Ishikawa (cell line): ENCODE measurements at regions not wholly inside any gene's neighbourhood (a gene's known extent, or its start where the extent isn't known, plus 50 kb on each side); places are given as distances from the start of the nearest gene placed in this dataset.

ENCODE experiments used
- CEBPB ChIP-seq: IDR thresholded peaks from 2 replicates; pipeline ENCODE4 v1.6.1; 2012
- CREB1 ChIP-seq: IDR thresholded peaks from 2 replicates; pipeline ENCODE4 v1.6.1; 2012; ENCODE audit warnings: low read depth
- EGR1 ChIP-seq: IDR thresholded peaks from 2 replicates; pipeline ENCODE4 v1.6.1; 2012
- EP300 ChIP-seq: IDR thresholded peaks from 2 replicates; pipeline ENCODE4 v1.6.1; 2012; ENCODE audit warnings: borderline replicate concordance
- FOXM1 ChIP-seq: IDR thresholded peaks from 2 replicates; pipeline ENCODE4 v1.6.1; 2012; ENCODE audit warnings: low read depth, borderline replicate concordance
- NFIC ChIP-seq: IDR thresholded peaks from 2 replicates; pipeline ENCODE4 v1.6.1; 2012
- RAD21 ChIP-seq: IDR thresholded peaks from 2 replicates; pipeline ENCODE4 v1.6.1; 2012; ENCODE audit warnings: low read depth
- TAF1 ChIP-seq: IDR thresholded peaks from 2 replicates; pipeline ENCODE4 v1.6.1; 2012; ENCODE audit warnings: low read depth, mild to moderate bottlenecking
- TCF12 ChIP-seq: IDR thresholded peaks from 2 replicates; pipeline ENCODE4 v1.6.1; 2012; ENCODE audit warnings: low read depth
- TEAD4 ChIP-seq: IDR thresholded peaks from 2 replicates; pipeline ENCODE4 v1.6.1; 2012
- USF1 ChIP-seq: IDR thresholded peaks from 2 replicates; pipeline ENCODE4 v1.6.1; 2012
- YY1 ChIP-seq: IDR thresholded peaks from 2 replicates; pipeline ENCODE4 v1.6.1; 2012; ENCODE audit warnings: low read depth
- ZBTB7A ChIP-seq: IDR thresholded peaks from 2 replicates; pipeline ENCODE4 v1.6.1; 2012; ENCODE audit warnings: low read depth
- TF ChIP-seq, protein P1 (sequence below): IDR thresholded peaks from 2 replicates; pipeline ENCODE4 v1.6.1; 2012; ENCODE audit warnings: low read depth, mild to moderate bottlenecking
- TF ChIP-seq, protein P2 (sequence below): IDR thresholded peaks from 2 replicates; pipeline ENCODE4 v1.6.1; 2012

DNA sequence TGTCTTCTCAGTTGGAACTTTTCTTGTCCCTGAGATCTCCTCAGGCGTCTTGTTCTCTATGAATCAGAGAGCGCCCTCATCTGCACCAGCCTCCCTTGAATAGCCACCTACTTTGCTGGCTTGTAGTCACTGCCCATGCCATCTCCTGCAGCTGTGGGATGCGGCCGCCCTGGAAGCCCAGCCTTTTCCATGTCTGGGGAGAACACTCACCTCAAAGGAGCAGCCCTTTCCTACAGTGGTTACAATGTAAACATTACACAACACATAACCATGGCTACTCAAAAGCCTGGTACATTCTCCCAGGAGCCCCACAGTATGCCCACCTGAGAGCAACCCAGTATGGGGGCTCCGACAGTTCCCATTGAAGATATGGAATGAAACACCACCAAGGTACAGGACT, 351.0 kb downstream of the EN1 start:
- no peak for TF ChIP-seq EP300
- TF ChIP-seq NFIC, result no peak
- TF ChIP-seq ZBTB7A, result no peak
- TF ChIP-seq EGR1, result no peak
- no peak for TF ChIP-seq YY1
- TF ChIP-seq, protein P1, sequence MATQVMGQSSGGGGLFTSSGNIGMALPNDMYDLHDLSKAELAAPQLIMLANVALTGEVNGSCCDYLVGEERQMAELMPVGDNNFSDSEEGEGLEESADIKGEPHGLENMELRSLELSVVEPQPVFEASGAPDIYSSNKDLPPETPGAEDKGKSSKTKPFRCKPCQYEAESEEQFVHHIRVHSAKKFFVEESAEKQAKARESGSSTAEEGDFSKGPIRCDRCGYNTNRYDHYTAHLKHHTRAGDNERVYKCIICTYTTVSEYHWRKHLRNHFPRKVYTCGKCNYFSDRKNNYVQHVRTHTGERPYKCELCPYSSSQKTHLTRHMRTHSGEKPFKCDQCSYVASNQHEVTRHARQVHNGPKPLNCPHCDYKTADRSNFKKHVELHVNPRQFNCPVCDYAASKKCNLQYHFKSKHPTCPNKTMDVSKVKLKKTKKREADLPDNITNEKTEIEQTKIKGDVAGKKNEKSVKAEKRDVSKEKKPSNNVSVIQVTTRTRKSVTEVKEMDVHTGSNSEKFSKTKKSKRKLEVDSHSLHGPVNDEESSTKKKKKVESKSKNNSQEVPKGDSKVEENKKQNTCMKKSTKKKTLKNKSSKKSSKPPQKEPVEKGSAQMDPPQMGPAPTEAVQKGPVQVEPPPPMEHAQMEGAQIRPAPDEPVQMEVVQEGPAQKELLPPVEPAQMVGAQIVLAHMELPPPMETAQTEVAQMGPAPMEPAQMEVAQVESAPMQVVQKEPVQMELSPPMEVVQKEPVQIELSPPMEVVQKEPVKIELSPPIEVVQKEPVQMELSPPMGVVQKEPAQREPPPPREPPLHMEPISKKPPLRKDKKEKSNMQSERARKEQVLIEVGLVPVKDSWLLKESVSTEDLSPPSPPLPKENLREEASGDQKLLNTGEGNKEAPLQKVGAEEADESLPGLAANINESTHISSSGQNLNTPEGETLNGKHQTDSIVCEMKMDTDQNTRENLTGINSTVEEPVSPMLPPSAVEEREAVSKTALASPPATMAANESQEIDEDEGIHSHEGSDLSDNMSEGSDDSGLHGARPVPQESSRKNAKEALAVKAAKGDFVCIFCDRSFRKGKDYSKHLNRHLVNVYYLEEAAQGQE, result no peak
- TF ChIP-seq, protein P2, sequence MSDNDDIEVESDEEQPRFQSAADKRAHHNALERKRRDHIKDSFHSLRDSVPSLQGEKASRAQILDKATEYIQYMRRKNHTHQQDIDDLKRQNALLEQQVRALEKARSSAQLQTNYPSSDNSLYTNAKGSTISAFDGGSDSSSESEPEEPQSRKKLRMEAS, result no peak
- TF ChIP-seq FOXM1, result no peak
- no peak for TF ChIP-seq CEBPB
- TF ChIP-seq TEAD4, result no peak
- no peak for TF ChIP-seq CREB1
- no peak for TF ChIP-seq TAF1
- TF ChIP-seq USF1, result no peak
- no peak for TF ChIP-seq RAD21
- no peak for TF ChIP-seq TCF12

DNA sequence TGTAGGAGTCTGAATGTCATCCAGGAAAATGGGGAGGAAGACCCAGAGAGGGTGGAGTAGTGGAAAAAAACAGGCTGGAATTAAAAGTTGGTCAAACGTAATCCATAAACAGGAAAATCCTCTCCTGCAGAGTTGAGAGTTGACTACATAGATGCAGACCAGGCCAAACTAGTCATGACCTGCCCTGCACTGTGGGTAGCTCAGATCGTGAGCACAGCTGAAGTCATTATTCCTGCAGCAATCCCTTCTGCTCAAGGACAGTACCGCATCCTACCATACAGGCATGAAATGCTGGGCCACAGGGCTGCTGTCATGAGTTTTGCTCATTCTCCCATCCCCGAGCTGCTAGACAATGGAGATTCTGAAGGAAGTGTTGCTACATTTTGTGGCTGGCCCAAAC, 352.2 kb downstream of the EN1 start:
- TF ChIP-seq TEAD4 (no peak), NFIC (no peak), RAD21 (no peak), EGR1 (no peak)

- no peak for TF ChIP-seq TEAD4
- no peak for TF ChIP-seq CEBPB
- TF ChIP-seq CREB1, result no peak
Measured at GRCh38 chr2:118493213-118493612, 354.2 kb downstream of the EN1 start.

GRCh38 chr2:118492335-118492734, 355.1 kb downstream of the EN1 start:
- TF ChIP-seq, protein P1, result no peak
- TF ChIP-seq, protein P2, result no peak
- TF ChIP-seq EP300 (no peak), NFIC (no peak), TEAD4 (no peak), RAD21 (no peak), FOXM1 (no peak), EGR1 (no peak), YY1 (no peak), ZBTB7A (no peak), TAF1 (no peak), TCF12 (no peak), CEBPB (no peak), USF1 (no peak), CREB1 (no peak)

DNA sequence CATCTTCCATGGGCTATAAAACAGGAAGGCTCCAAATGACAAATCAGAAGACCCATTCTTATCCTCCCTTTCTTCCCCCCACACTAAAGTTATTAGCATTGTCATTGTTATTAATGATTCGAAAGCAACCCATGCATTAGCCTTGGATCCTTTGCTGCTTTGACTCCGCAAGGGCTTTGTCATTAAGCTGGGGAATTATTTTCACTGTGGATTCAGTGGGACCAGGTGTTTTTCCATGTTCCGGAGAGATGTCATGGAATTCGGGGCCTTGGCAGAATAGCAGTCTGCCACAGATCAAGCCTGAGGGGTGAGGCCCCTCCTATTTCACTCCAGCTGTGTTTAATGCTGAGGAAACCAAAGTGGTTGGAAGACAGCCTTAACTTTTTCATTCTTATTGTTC, 357.1 kb downstream of the EN1 start:
- TF ChIP-seq TCF12 (no peak), FOXM1 (no peak)

DNA sequence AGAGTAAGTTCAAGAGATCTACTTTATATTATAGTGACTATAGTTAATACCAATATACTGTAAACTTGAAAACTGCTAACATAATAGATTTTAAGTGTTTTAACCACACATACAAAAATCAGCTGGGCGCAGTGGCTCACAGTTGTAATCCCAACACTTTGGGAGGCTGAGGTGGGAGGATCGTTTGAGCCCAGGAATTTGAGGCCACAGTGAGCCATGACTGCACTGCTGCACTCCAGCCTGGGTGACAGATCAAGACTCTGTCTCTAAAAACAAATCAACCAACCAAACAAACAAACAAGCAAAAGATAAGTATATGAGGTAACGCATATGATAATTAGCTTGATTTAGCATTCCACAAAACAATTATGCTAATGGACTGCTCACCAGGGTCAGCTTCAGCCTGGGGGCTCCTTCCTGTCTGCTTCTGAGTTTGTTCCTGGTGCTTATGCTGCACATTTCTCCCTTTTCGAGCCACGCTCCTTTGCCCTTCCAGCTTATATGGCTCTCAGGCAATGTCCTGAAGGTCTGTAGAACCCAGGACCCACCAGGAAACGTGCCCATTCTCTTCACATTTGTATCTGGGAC, 357.6 kb downstream of the EN1 start:
- no peak for TF ChIP-seq CREB1
- TF ChIP-seq TCF12, result no peak
- TF ChIP-seq ZBTB7A, result no peak
- TF ChIP-seq EGR1, result no peak
- TF ChIP-seq YY1, result no peak
- TF ChIP-seq FOXM1, result no peak
- no peak for TF ChIP-seq RAD21
- no peak for TF ChIP-seq CEBPB

- TF ChIP-seq USF1 (no peak), TAF1 (no peak), ZBTB7A (no peak), YY1 (no peak), EGR1 (no peak), FOXM1 (no peak), EP300 (no peak), CEBPB (no peak), TEAD4 (no peak), TCF12 (no peak), NFIC (no peak)
- TF ChIP-seq, protein P2, result no peak
Measured at GRCh38 chr2:118481299-118481698, 366.1 kb downstream of the EN1 start.
